ENCODE measurements at regions not wholly inside any gene's neighbourhood (a gene's known extent, or its start where the extent isn't known, plus 50 kb on each side); places are given as distances from the start of the nearest gene placed in this dataset.
"Not testable (repeated sequence)": the region's sequence is repeated elsewhere in the genome, so short reads cannot be mapped to it uniquely, and the experiment has no call there.

GRCh38 chr3:145448436-145448835 lies 712.5 kb downstream of the PLOD2 start:
- BruUV-seq (replicated peaks), result no TSS peak
- Histone ChIP-seq H3K9me3 (ENCODE audit: low read depth, low read length, poor library complexity, severe bottlenecking) (peaks cover 4% of the 10 kb centered on the region), H3K4me1 (ENCODE audit: insufficient read depth, low read length, poor library complexity, severe bottlenecking) (no peaks in the 10 kb centered on the region), H3K4me3 (ENCODE audit: low read depth, low read length, poor library complexity, severe bottlenecking) (no peak overlapping the region), H3K27ac (ENCODE audit: low read depth, low read length, poor library complexity, severe bottlenecking) (no peak overlapping the region), H3K27me3 (replicated peaks; ENCODE audit: insufficient read depth, low read depth, low read length, poor library complexity) (no peaks in the 10 kb centered on the region), H3K36me3 (ENCODE audit: insufficient read depth, low read length, poor library complexity, severe bottlenecking) (no peaks in the 10 kb centered on the region)
- CTCF ChIA-PET, result no interaction called here
- no peak for DNase-seq (ENCODE audit: low spot score)
- intact Hi-C loops (cut with micrococcal nuclease; ENCODE audit: unreplicated experiment), result no loop called here
- POLR2A ChIA-PET (ENCODE audit: low non-redundant PET), result no interaction called here
- TF ChIP-seq CTCF (conservative IDR thresholded peaks at IDR 0.05; ENCODE audit: low read depth, low read length) (no peak), EZH2 (IDR thresholded peaks at IDR 0.05; ENCODE audit: borderline replicate concordance, low read depth, low read length, poor library complexity, severe bottlenecking) (no peak)

GRCh38 chr3:145450018-145450682 lies 710.8 kb downstream of the PLOD2 start:
- no TSS peak for BruUV-seq (replicated peaks)

GRCh38 chr3:145457825-145458552 lies 703.0 kb downstream of the PLOD2 start:
- no peaks in the 10 kb centered on the region for H3K27me3 ChIP-seq (replicated peaks; ENCODE audit: insufficient read depth, low read depth, low read length, poor library complexity)
- CTCF ChIA-PET, result no interaction called here
- no peaks in the 10 kb centered on the region for H3K9me3 ChIP-seq (ENCODE audit: low read depth, low read length, poor library complexity, severe bottlenecking)
- TF ChIP-seq CTCF (conservative IDR thresholded peaks at IDR 0.05; ENCODE audit: low read depth, low read length), result no peak
- TF ChIP-seq EZH2 (IDR thresholded peaks at IDR 0.05; ENCODE audit: borderline replicate concordance, low read depth, low read length, poor library complexity, severe bottlenecking), result no peak
- H3K36me3 ChIP-seq (ENCODE audit: insufficient read depth, low read length, poor library complexity, severe bottlenecking), result no peaks in the 10 kb centered on the region
- BruUV-seq (replicated peaks), result no TSS peak
- H3K4me1 ChIP-seq (ENCODE audit: insufficient read depth, low read length, poor library complexity, severe bottlenecking), result no peaks in the 10 kb centered on the region
- H3K27ac ChIP-seq (ENCODE audit: low read depth, low read length, poor library complexity, severe bottlenecking), result no peak overlapping the region
- intact Hi-C loops (cut with micrococcal nuclease; ENCODE audit: unreplicated experiment), result no loop called here
- no peak for DNase-seq (ENCODE audit: low spot score)
- no peak overlapping the region for H3K4me3 ChIP-seq (ENCODE audit: low read depth, low read length, poor library complexity, severe bottlenecking)
- POLR2A ChIA-PET (ENCODE audit: low non-redundant PET), result no interaction called here

More at GRCh38 chr3:145450018-145450682, 710.8 kb downstream of the PLOD2 start:
- no peaks in the 10 kb centered on the region for H3K4me1 ChIP-seq (ENCODE audit: insufficient read depth, low read length, poor library complexity, severe bottlenecking)
- no peak overlapping the region for H3K27ac ChIP-seq (ENCODE audit: low read depth, low read length, poor library complexity, severe bottlenecking)
- no peak overlapping the region for H3K4me3 ChIP-seq (ENCODE audit: low read depth, low read length, poor library complexity, severe bottlenecking)
- ChIA-PET CTCF (no interaction called here), POLR2A (ENCODE audit: low non-redundant PET) (no interaction called here)
- DNase-seq (ENCODE audit: low spot score), result no peak
- TF ChIP-seq EZH2 (IDR thresholded peaks at IDR 0.05; ENCODE audit: borderline replicate concordance, low read depth, low read length, poor library complexity, severe bottlenecking) (no peak), CTCF (conservative IDR thresholded peaks at IDR 0.05; ENCODE audit: low read depth, low read length) (no peak)
- intact Hi-C loops (cut with micrococcal nuclease; ENCODE audit: unreplicated experiment), result no loop called here
- H3K36me3 ChIP-seq (ENCODE audit: insufficient read depth, low read length, poor library complexity, severe bottlenecking), result no peaks in the 10 kb centered on the region
- H3K9me3 ChIP-seq (ENCODE audit: low read depth, low read length, poor library complexity, severe bottlenecking), result peaks cover 4% of the 10 kb centered on the region
- H3K27me3 ChIP-seq (replicated peaks; ENCODE audit: insufficient read depth, low read depth, low read length, poor library complexity), result no peaks in the 10 kb centered on the region

- CTCF ChIA-PET; H3K27me3 ChIP-seq (replicated peaks; ENCODE audit: insufficient read depth, low read depth, low read length, poor library complexity); H3K27ac ChIP-seq (ENCODE audit: low read depth, low read length, poor library complexity, severe bottlenecking); H3K4me1 ChIP-seq (ENCODE audit: insufficient read depth, low read length, poor library complexity, severe bottlenecking); H3K9me3 ChIP-seq (ENCODE audit: low read depth, low read length, poor library complexity, severe bottlenecking); DNase-seq (ENCODE audit: low spot score); POLR2A ChIA-PET (ENCODE audit: low non-redundant PET); H3K36me3 ChIP-seq (ENCODE audit: insufficient read depth, low read length, poor library complexity, severe bottlenecking); BruUV-seq (replicated peaks); H3K4me3 ChIP-seq (ENCODE audit: low read depth, low read length, poor library complexity, severe bottlenecking); intact Hi-C loops (cut with micrococcal nuclease; ENCODE audit: unreplicated experiment): not testable (repeated sequence)
These were observed 701.3 kb downstream of the PLOD2 start for GRCh38 chr3:145459681-145460080.

Data from A673 (cell line).